ENCODE measurements at regions not wholly inside any gene's neighbourhood (a gene's known extent, or its start where the extent isn't known, plus 50 kb on each side); places are given as distances from the start of the nearest gene placed in this dataset.

DNA sequence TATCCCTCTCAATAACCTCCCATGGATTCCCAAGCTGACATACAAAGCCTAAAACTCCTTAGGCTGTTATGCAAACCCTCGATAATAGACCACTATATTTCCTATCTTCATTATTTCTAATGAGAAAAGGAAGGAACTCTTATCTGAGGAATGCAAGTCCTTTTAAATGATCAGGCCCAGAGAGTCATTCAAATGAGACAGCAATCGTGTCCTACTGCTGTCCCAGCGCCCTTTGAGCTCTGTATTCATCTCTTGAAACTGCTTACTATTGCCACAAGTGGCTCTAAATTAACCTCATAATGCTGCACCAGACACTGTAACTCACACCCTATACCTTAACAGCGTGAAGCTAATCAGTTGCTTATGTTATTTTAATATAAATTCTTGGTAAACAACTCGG is 182.1 kb upstream of the NAMPT start:
- ATAC-seq (no peak), DNase-seq (ENCODE audit: low spot score in 2 of 2) (no peak)
- no peaks in the 10 kb centered on the region for H3K9me3 Mint-ChIP-seq
- no peaks in the 10 kb centered on the region for H3K36me3 Mint-ChIP-seq
- H3K4me3 Mint-ChIP-seq, result no peak overlapping the region
- H3K27ac Mint-ChIP-seq, result no peak overlapping the region
- H3K4me1 Mint-ChIP-seq, result peaks cover 19% of the 10 kb centered on the region

GRCh38 chr7:106465704-106466468 is 181.1 kb upstream of the NAMPT start:
- no peak overlapping the region for H3K4me3 Mint-ChIP-seq
- peaks cover 19% of the 10 kb centered on the region for H3K4me1 Mint-ChIP-seq
- DNase-seq (ENCODE audit: low spot score in 2 of 2), result no peak
- ATAC-seq, result no peak
- H3K27ac Mint-ChIP-seq, result no peak overlapping the region
- no peaks in the 10 kb centered on the region for H3K36me3 Mint-ChIP-seq
- H3K9me3 Mint-ChIP-seq, result no peaks in the 10 kb centered on the region

GRCh38 chr7:106464651-106465050 is 179.9 kb upstream of the NAMPT start:
- DNase-seq (ENCODE audit: low spot score in 2 of 2), result no peak
- Mint-ChIP-seq H3K4me1 (peaks cover 19% of the 10 kb centered on the region), H3K27ac (no peak overlapping the region), H3K4me3 (no peak overlapping the region), H3K9me3 (no peaks in the 10 kb centered on the region), H3K36me3 (no peaks in the 10 kb centered on the region)
- no peak for ATAC-seq

DNA sequence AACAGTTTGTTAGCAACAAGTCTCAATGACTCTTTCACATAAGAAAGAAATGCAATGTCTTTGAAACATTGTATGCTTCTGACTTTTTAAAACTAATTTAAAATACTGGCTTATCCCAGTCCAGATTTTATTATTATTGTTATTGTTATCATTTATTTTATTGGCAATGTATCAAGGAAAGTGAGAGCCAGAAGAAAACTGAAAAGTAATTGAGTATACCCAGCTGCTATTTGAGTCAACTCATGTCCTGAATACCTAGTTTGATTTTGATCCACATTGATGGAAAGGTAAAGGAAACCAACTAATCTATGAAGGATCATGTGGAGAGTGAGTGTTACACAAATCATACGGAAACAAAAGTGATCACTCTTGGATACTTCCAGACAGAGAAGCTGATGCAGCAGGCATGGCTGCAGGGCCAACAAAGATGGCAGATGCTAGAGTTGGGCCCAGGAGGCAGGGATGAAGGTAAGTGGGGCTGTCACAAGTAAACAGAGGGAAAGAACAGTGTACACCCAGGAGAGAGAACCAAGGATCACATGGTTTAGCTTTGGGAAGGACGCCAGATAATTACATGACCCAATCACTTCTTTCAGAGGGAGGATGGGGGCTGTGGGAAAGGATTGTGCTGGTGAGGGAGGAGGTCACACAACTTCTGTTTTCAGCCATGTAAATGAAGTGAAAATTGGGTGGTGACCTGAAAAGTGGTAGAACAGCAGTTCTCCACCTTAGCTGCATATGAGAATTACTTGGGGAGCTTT is 179.2 kb upstream of the NAMPT start:
- Mint-ChIP-seq H3K9me3 (no peaks in the 10 kb centered on the region), H3K4me3 (no peak overlapping the region), H3K27ac (peak overlapping the region; percentile 4), H3K36me3 (no peaks in the 10 kb centered on the region), H3K4me1 (peaks cover 17% of the 10 kb centered on the region)
- ATAC-seq, result no peak
- no peak for DNase-seq (ENCODE audit: low spot score in 2 of 2)

DNA sequence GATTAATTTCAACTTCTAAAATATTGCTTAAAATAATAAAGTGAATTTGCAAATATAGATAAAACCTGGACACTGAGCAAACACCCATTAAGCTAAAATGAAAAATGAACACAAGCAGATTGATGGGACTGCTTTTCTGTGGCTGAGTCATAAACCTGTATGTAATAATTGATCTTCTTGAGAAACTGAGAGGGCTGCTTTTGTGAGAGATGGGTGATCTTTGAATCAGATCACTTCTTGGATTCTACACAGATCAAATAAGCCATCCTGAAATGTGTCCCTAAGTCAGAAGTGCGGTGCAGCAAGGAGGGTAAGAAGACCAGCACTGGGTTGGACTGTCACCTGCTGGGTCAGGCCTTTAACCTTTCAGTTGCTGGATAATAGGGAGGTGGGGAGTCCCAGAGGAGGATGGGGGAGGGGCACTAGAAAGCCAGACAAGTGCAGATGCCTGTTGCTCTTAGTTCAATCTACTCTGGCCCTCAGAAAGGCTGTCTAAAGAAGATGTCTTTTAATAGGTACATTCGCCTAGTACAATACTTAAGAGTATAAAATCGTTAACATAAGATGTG is 178.2 kb upstream of the NAMPT start:
- ATAC-seq, result no peak

GRCh38 chr7:106462365-106462859 is 177.6 kb upstream of the NAMPT start:
- ATAC-seq, result peak; percentile 28
- H3K36me3 Mint-ChIP-seq, result no peaks in the 10 kb centered on the region
- H3K4me3 Mint-ChIP-seq, result no peak overlapping the region
- no peaks in the 10 kb centered on the region for H3K9me3 Mint-ChIP-seq
- peaks cover 14% of the 10 kb centered on the region for H3K4me1 Mint-ChIP-seq
- no peak for DNase-seq (ENCODE audit: low spot score in 2 of 2)
- H3K27ac Mint-ChIP-seq, result peak overlapping the region; percentile 15

More for the DNA sequence above, 178.2 kb upstream of the NAMPT start:
- no peak for DNase-seq (ENCODE audit: low spot score in 2 of 2)
- Mint-ChIP-seq H3K4me1 (peaks cover 14% of the 10 kb centered on the region), H3K9me3 (no peaks in the 10 kb centered on the region), H3K4me3 (no peak overlapping the region), H3K36me3 (no peaks in the 10 kb centered on the region), H3K27ac (peak overlapping the region; percentile 15)

DNA sequence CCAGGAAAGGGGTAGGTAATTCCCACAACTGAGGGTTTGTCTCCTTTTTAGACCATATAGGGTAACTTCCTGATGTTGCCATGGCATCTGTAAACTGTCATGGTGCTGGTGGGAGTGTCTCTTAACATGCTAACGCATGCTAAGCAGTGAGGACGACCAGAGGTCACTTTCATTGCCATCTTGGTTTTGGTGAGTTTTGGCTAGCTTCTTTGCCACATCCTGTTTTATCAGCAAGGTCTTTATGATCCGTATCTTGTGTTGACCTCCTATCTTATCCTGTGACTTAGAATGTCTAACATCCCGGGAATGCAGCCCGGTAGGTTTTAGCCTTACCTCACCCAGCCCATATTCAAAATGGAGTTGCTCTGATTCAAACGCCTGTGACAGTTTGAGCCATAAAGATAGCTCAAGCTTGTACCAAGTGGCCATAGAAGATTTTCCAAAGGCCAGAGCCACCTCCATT is 176.0 kb upstream of the NAMPT start:
- Mint-ChIP-seq H3K4me3 (no peak overlapping the region), H3K36me3 (no peaks in the 10 kb centered on the region), H3K4me1 (peaks cover 14% of the 10 kb centered on the region), H3K27ac (no peak overlapping the region), H3K9me3 (no peaks in the 10 kb centered on the region)
- no peak for ATAC-seq
- DNase-seq (ENCODE audit: low spot score in 2 of 2), result no peak

GRCh38 chr7:106459397-106460072 is 174.8 kb upstream of the NAMPT start:
- H3K9me3 Mint-ChIP-seq, result no peaks in the 10 kb centered on the region

DNA sequence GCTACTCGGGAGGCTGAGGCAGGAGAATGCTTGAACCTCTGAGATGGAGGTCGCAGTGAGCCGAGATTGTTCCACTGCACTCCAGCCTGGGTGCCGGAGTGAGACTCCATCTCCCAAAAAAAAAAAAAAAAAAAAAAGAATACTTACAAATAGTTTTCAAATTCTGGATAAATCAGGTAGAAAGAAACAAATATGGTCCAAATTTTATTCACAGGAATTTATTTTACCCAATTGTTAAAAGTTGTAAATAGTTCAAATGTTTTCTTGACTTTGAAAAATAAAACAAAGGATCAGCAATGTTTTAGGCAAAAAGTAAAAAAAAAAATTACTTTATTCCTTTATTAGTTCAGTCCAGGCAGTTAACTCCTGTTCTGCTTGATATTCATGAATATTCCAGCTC is 172.9 kb upstream of the NAMPT start:
- H3K36me3 Mint-ChIP-seq, result no peaks in the 10 kb centered on the region
- no peaks in the 10 kb centered on the region for H3K9me3 Mint-ChIP-seq
- no peak for ATAC-seq
- H3K27ac Mint-ChIP-seq, result no peak overlapping the region
- H3K4me3 Mint-ChIP-seq, result no peak overlapping the region
- DNase-seq (ENCODE audit: low spot score in 2 of 2), result no peak
- peaks cover 9% of the 10 kb centered on the region for H3K4me1 Mint-ChIP-seq

More at GRCh38 chr7:106459397-106460072, 174.8 kb upstream of the NAMPT start:
- Mint-ChIP-seq H3K4me3 (no peak overlapping the region), H3K27ac (peak overlapping the region; percentile 43), H3K4me1 (peaks cover 14% of the 10 kb centered on the region), H3K36me3 (no peaks in the 10 kb centered on the region)
- no peak for ATAC-seq
- no peak for DNase-seq (ENCODE audit: low spot score in 2 of 2)

- Mint-ChIP-seq H3K4me1 (peaks cover under 1% of the 10 kb centered on the region), H3K27ac (no peak overlapping the region), H3K4me3 (no peak overlapping the region), H3K36me3 (no peaks in the 10 kb centered on the region), H3K9me3 (no peaks in the 10 kb centered on the region)
- no peak for DNase-seq (ENCODE audit: low spot score in 2 of 2)
- no peak for ATAC-seq
Measured at GRCh38 chr7:106456329-106456728, 171.5 kb upstream of the NAMPT start.

DNA sequence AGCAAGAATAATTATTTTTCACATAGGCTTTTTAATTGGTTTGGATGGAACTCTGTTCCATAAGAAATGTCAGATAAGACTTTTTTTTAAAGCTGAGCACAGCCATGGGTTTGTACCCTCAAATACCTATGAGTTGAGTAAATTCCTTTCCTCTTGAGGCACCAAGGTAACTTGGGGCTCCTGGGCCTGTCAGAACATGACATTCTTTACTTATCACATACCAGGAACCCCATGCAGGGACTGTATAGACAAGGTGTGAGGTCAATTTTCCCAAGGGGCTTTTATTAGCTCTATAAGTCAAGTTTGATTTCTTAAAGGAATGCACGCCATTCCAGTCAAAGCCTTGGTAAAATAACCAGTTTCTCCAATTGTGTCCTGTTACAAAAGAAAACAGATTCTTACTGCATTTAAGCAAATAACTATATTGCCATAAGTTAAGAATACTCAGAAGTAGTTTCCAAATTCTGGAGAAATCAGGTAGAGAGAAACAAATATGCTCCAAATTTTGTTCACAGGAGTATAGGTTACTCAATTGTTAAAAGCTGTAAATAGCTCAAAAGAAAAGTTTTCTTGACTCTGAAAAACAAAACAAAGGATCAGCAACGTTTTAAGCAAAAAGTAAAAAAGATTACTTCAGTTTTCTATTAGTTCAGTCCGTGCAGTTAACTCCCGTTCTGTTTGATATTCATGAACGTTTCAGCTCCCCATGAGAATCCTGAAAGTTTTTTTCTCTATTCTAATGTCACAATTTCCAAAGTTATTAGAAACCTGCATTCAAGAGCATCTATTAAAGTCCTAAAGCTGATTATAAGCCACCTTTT is 167.5 kb upstream of the NAMPT start:
- Mint-ChIP-seq H3K4me3 (no peak overlapping the region), H3K9me3 (peaks cover 2% of the 10 kb centered on the region)
- ATAC-seq, result no peak

GRCh38 chr7:106451171-106451570 is 166.4 kb upstream of the NAMPT start:
- Mint-ChIP-seq H3K4me3 (no peak overlapping the region), H3K36me3 (no peaks in the 10 kb centered on the region), H3K9me3 (peaks cover 2% of the 10 kb centered on the region), H3K27ac (no peak overlapping the region), H3K4me1 (no peaks in the 10 kb centered on the region)
- ATAC-seq (no peak), DNase-seq (ENCODE audit: low spot score in 2 of 2) (no peak)

More for the DNA sequence above, 167.5 kb upstream of the NAMPT start:
- Mint-ChIP-seq H3K4me1 (no peaks in the 10 kb centered on the region), H3K27ac (no peak overlapping the region), H3K36me3 (no peaks in the 10 kb centered on the region)
- DNase-seq (ENCODE audit: low spot score in 2 of 2), result no peak

DNA sequence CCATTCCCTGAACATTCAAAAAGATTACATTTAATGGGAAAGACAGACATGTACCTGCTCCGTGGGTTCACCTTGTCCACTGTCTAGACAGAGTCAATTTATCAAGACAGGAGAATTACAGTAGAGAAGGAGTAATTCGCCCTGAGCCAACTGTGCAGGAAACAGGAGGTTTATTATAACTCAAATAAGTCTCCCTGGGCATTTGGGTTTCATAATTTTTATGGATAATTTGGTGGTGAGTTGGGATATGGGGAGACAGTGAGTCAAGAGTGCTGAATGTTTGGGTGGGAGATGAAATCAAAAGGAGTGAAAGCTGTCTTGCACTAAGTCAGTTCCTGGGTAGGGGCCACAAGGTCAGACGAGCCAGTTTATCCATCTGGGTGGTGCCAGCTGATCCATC is 165.9 kb upstream of the NAMPT start:
- DNase-seq (ENCODE audit: low spot score in 2 of 2) (no peak), ATAC-seq (no peak)
- H3K4me1 Mint-ChIP-seq, result no peaks in the 10 kb centered on the region
- no peak overlapping the region for H3K4me3 Mint-ChIP-seq
- H3K36me3 Mint-ChIP-seq, result no peaks in the 10 kb centered on the region
- H3K27ac Mint-ChIP-seq, result no peak overlapping the region
- H3K9me3 Mint-ChIP-seq, result peaks cover 2% of the 10 kb centered on the region

DNA sequence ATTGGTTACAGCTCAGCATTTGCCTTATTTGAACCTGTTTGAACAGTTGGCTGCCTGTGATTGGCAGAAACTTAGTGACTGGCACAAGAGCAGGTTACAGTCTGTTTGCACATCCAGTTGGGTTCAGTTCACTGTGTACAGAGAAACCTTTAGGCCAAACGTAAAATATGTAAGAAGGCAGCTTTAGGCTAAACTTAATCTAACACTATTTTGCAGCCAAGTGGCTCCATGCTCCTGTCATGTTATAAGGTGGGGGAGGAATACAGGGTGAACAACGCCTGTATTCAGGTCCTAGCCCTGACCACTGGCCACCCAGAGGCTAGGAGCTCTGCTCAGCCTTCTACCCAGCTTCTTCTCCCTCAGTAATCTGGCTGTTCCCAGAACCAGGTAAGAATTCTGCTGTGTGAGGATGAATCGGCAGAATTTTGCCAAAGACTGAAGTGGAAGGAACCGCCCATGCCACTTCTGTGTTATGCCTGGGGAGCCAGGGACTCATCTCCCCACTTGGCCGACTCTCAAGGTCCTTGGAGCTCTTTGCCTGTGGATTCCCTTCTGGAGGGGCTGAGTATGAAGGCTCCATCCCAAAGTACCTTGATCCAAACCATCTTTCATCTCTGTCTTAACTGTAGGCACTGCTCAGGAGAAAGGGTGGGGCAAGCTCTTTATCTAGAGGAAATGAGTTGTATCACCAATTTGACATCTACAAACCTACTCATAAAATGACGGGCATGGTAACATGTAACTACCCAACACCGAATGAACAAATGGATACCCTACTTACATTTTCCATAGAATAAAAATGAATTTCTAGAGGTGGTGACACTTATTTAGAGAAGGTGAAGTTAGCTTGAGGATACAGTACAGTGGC is 164.4 kb upstream of the NAMPT start:
- H3K36me3 Mint-ChIP-seq, result no peaks in the 10 kb centered on the region
- peaks cover 2% of the 10 kb centered on the region for H3K9me3 Mint-ChIP-seq
- peak; percentile 75 for ATAC-seq
- H3K4me1 Mint-ChIP-seq, result no peaks in the 10 kb centered on the region
- no peak overlapping the region for H3K27ac Mint-ChIP-seq
- DNase-seq (ENCODE audit: low spot score in 2 of 2), result no peak
- no peak overlapping the region for H3K4me3 Mint-ChIP-seq
